ENCODE measurements at regions not wholly inside any gene's neighbourhood (a gene's known extent, or its start where the extent isn't known, plus 50 kb on each side); places are given as distances from the start of the nearest gene placed in this dataset.
A peak's percentile ranks its signal among the peaks of the same experiment; 100 is the strongest.

GRCh38 chr4:176882206-176882605 is 89.5 kb upstream of the VEGFC start:
- H3K4me3 ChIP-seq (ENCODE audit: low read depth, low read length) = no peak overlapping the region
- no peak for TF ChIP-seq CTCF (IDR thresholded peaks at IDR 0.05; ENCODE audit: control insufficient read depth, extremely low read depth, insufficient read depth)
- DNase-seq (ENCODE audit: low read depth) = no peak

GRCh38 chr4:176883108-176883550 is 90.4 kb upstream of the VEGFC start:
- no peak overlapping the region for H3K4me3 ChIP-seq (ENCODE audit: low read depth, low read length)
- peak; percentile 62 for DNase-seq (ENCODE audit: low read depth)
- no peak for TF ChIP-seq CTCF (IDR thresholded peaks at IDR 0.05; ENCODE audit: control insufficient read depth, extremely low read depth, insufficient read depth)

- no peak for TF ChIP-seq CTCF (IDR thresholded peaks at IDR 0.05; ENCODE audit: control insufficient read depth, extremely low read depth, insufficient read depth)
- no peak overlapping the region for H3K4me3 ChIP-seq (ENCODE audit: low read depth, low read length)
- no peak for DNase-seq (ENCODE audit: low read depth)
Observed at GRCh38 chr4:176883681-176884418, 91.1 kb upstream of the VEGFC start.

- no peak for TF ChIP-seq CTCF (IDR thresholded peaks at IDR 0.05; ENCODE audit: control insufficient read depth, extremely low read depth, insufficient read depth)
- H3K4me3 ChIP-seq (ENCODE audit: low read depth, low read length) = no peak overlapping the region
- no peak for DNase-seq (ENCODE audit: low read depth)
Observed at GRCh38 chr4:176885224-176885623, 92.5 kb upstream of the VEGFC start.

- no peak for TF ChIP-seq CTCF (IDR thresholded peaks at IDR 0.05; ENCODE audit: control insufficient read depth, extremely low read depth, insufficient read depth)
- DNase-seq (ENCODE audit: low read depth) = no peak
- H3K4me3 ChIP-seq (ENCODE audit: low read depth, low read length) = no peak overlapping the region
Observed at GRCh38 chr4:176886135-176886534, 93.4 kb upstream of the VEGFC start.

- no peak overlapping the region for H3K4me3 ChIP-seq (ENCODE audit: low read depth, low read length)
- no peak for DNase-seq (ENCODE audit: low read depth)
- TF ChIP-seq CTCF (IDR thresholded peaks at IDR 0.05; ENCODE audit: control insufficient read depth, extremely low read depth, insufficient read depth) = no peak
Observed at GRCh38 chr4:176889776-176890175, 97.1 kb upstream of the VEGFC start.

GRCh38 chr4:176894498-176894897 is 101.8 kb upstream of the VEGFC start:
- DNase-seq (ENCODE audit: low read depth) = peak; percentile 44
- no peak overlapping the region for H3K4me3 ChIP-seq (ENCODE audit: low read depth, low read length)
- no peak for TF ChIP-seq CTCF (IDR thresholded peaks at IDR 0.05; ENCODE audit: control insufficient read depth, extremely low read depth, insufficient read depth)
